ENCODE measurements at regions not wholly inside any gene's neighbourhood (a gene's known extent, or its start where the extent isn't known, plus 50 kb on each side); places are given as distances from the start of the nearest gene placed in this dataset.

GRCh38 chr4:11626066-11626465 lies 197.4 kb upstream of the HS3ST1 start:
- H3K4me3 ChIP-seq = no peak overlapping the region
- no peak overlapping the region for H3K27ac ChIP-seq (ENCODE audit: low read depth)
- no peak for DNase-seq (ENCODE audit: low spot score)
- Mint-ChIP-seq H3K9me3 (no peaks in the 10 kb centered on the region; the same call in 2 of the 3 replicates), H3K27me3 (ENCODE audit: insufficient read depth, low read depth, poor library complexity) (no peaks in the 10 kb centered on the region), H3K27ac (no peak overlapping the region), H3K4me3 (no peak overlapping the region), H3K36me3 (ENCODE audit: low read depth) (no peaks in the 10 kb centered on the region), H3K4me1 (peaks cover 14% of the 10 kb centered on the region)
- TF ChIP-seq ETS1 (IDR thresholded peaks at IDR 0.05) = no peak
- TF ChIP-seq EZH2 (IDR thresholded peaks at IDR 0.05; ENCODE audit: low read depth, unreplicated experiment) = no peak
- no peak for TF ChIP-seq ZNF462 (CRISPR knock-in tag; IDR thresholded peaks at IDR 0.05)
- TF ChIP-seq REST (IDR thresholded peaks at IDR 0.05; ENCODE audit: unreplicated experiment) = no peak
- TF ChIP-seq NANOG (IDR thresholded peaks at IDR 0.05; ENCODE audit: borderline replicate concordance) = no peak
- no peak for TF ChIP-seq STAT1 (IDR thresholded peaks at IDR 0.05; ENCODE audit: unreplicated experiment)
- no peak for TF ChIP-seq EZH2phosphoT487 (IDR thresholded peaks at IDR 0.05; ENCODE audit: unreplicated experiment)
- no peak for TF ChIP-seq POLR2AphosphoS5 (IDR thresholded peaks at IDR 0.05; ENCODE audit: low read depth)
- TF ChIP-seq CREB1 (CRISPR knock-in tag; IDR thresholded peaks at IDR 0.05; ENCODE audit: low read depth) = no peak
- TF ChIP-seq ZNF331 (CRISPR knock-in tag; IDR thresholded peaks at IDR 0.05; ENCODE audit: low read depth) = no peak
- TF ChIP-seq JUNB (IDR thresholded peaks at IDR 0.05; ENCODE audit: unreplicated experiment) = no peak
- TF ChIP-seq ZNF114 (CRISPR knock-in tag; IDR thresholded peaks at IDR 0.05) = no peak
- TF ChIP-seq CTCF (conservative IDR thresholded peaks at IDR 0.05; ENCODE audit: low read depth in 2 of 2) = no peak
- H3K4me1 ChIP-seq (ENCODE audit: insufficient read depth) = no peaks in the 10 kb centered on the region
- no peaks in the 10 kb centered on the region for H3F3A ChIP-seq (replicated peaks; ENCODE audit: low read depth)
- no peaks in the 10 kb centered on the region for H3K36me3 ChIP-seq (ENCODE audit: insufficient read depth)
- ATAC-seq = no peak
- H3K4me2 ChIP-seq = no peak overlapping the region
- no peak overlapping the region for H2AFZ ChIP-seq
- H3K27me3 ChIP-seq (ENCODE audit: insufficient read depth) = no peaks in the 10 kb centered on the region
- H3K79me2 ChIP-seq (replicated peaks; ENCODE audit: insufficient read depth) = no peaks in the 10 kb centered on the region
- H3K9me2 ChIP-seq (ENCODE audit: insufficient read depth) = 0 out of 2 replicates have a peak, but pooled peaks cover 3% of the 10 kb centered on the region
- H4K20me1 ChIP-seq (replicated peaks; ENCODE audit: insufficient read depth) = no peaks in the 10 kb centered on the region
